Gastroesophageal sphincter (tissue), 4 donors: ENCODE measurements at regions not wholly inside any gene's neighbourhood (a gene's known extent, or its start where the extent isn't known, plus 50 kb on each side); places are given as distances from the start of the nearest gene placed in this dataset.

Experiments used
- ATAC-seq: fragments of 150-250 bp; one replicate; pipeline ENCODE4 v1.9.1; 2016; ENCODE audit warnings: mild to moderate bottlenecking, moderate library complexity
- H3K27ac ChIP-seq, 4 donors: fragments of 200-600 bp; sonication (generic) in 3 of 4; 1 replicate in 3 of 4; 2 replicates in 1 of 4; pipeline ENCODE4 v1.5.1; 2016 to 2019
- H3K27me3 ChIP-seq: fragments of 200-600 bp; sonication (generic); one replicate; pipeline ENCODE4 v1.5.1; 2019
- H3K36me3 ChIP-seq, 2 donors: fragments of 200-600 bp; sonication (generic); one replicate each; pipeline ENCODE4 v1.5.1; 2019; ENCODE audit warnings: control low read depth in 1 of 2
- H3K4me1 ChIP-seq, 3 donors: fragments of 200-600 bp; sonication (generic); 1 replicate in 2 of 3; 2 replicates in 1 of 3; pipeline ENCODE4 v1.5.1; 2016 to 2019; ENCODE audit warnings: control low read depth in 2 of 3
- H3K4me3 ChIP-seq, 2 donors: fragments of 200-600 bp; sonication (generic); one replicate each; pipeline ENCODE4 v1.5.1; 2019; ENCODE audit warnings: mild to moderate bottlenecking in 1 of 2, moderate library complexity in 1 of 2
- H3K9me3 ChIP-seq, 3 donors: fragments of 200-600 bp; sonication (generic); one replicate each; pipeline ENCODE4 v1.5.1; 2017 to 2019; ENCODE audit warnings: control low read depth in 2 of 3
- EP300 ChIP-seq: sonication (generic); formaldehyde crosslinking; IDR thresholded peaks from one replicate; pipeline ENCODE4 v1.6.1; 2017; ENCODE audit warnings: antibody characterized with exemption, mild to moderate bottlenecking
- POLR2A ChIP-seq, 2 donors: fragments of 450-650 bp; IDR thresholded peaks; one replicate each; pipeline ENCODE4 v1.6.1; 2017; ENCODE audit warnings: antibody characterized with exemption in 2 of 2, mild to moderate bottlenecking in 2 of 2, moderate library complexity in 1 of 2
- POLR2AphosphoS5 ChIP-seq: sonication (generic); formaldehyde crosslinking; IDR thresholded peaks from one replicate; pipeline ENCODE4 v1.6.1; 2017; ENCODE audit warnings: antibody characterized with exemption
- WGBS, 2 donors: methylation state at CpG; one replicate each; pipeline ENCODE4 v1.1.5; 2018; ENCODE audit warnings: low coverage in 1 of 2; 5-methylcytosine and 5-hydroxymethylcytosine counted together
- TF ChIP-seq, protein P1 (sequence below), 4 experiments: fragments of 200-600 bp in 2 of 4; fragments of 450-650 bp in 2 of 4; sonication (generic) in 1 of 4; IDR thresholded peaks; one replicate each; pipeline ENCODE4 v1.5.1; 2017 to 2019; ENCODE audit warnings: antibody characterized with exemption in 4 of 4, mild to moderate bottlenecking in 2 of 4, moderate library complexity in 2 of 4

DNA sequence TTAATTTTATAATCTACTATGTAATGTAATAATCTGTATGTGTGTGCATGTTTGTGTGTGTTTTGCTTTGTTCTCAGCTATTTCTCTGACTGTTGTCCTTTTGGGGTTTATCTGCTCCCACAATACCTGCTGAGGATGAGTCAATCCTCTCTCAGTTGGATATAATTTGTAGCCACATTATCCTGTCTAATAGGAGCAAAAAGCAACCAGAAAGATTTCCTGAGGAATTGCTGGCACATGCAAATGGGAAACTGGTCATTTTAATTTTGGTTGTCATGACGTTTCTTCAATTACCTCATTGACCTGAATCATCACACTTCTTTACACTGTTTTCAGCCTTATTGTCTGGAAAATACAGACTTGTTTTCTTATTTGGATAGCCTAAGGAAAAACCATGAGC lies 488.4 kb downstream of the KLF5 start:
- no peaks in the 10 kb centered on the region for H3K36me3 ChIP-seq
- no peak overlapping the region for H3K27ac ChIP-seq
- no peak overlapping the region for H3K4me3 ChIP-seq
- no peaks in the 10 kb centered on the region for H3K9me3 ChIP-seq
- WGBS, 2 donors: 42 to 78% methylated on average over 1 of the region's 1 CpG
- ATAC-seq: no peak
- H3K27me3 ChIP-seq: no peaks in the 10 kb centered on the region
- no peaks in the 10 kb centered on the region for H3K4me1 ChIP-seq
- TF ChIP-seq, protein P1, sequence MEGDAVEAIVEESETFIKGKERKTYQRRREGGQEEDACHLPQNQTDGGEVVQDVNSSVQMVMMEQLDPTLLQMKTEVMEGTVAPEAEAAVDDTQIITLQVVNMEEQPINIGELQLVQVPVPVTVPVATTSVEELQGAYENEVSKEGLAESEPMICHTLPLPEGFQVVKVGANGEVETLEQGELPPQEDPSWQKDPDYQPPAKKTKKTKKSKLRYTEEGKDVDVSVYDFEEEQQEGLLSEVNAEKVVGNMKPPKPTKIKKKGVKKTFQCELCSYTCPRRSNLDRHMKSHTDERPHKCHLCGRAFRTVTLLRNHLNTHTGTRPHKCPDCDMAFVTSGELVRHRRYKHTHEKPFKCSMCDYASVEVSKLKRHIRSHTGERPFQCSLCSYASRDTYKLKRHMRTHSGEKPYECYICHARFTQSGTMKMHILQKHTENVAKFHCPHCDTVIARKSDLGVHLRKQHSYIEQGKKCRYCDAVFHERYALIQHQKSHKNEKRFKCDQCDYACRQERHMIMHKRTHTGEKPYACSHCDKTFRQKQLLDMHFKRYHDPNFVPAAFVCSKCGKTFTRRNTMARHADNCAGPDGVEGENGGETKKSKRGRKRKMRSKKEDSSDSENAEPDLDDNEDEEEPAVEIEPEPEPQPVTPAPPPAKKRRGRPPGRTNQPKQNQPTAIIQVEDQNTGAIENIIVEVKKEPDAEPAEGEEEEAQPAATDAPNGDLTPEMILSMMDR (IDR thresholded peaks at IDR 0.05): no peak
- TF ChIP-seq EP300: no peak
- no peak for TF ChIP-seq POLR2A (IDR thresholded peaks at IDR 0.05)
- no peak for TF ChIP-seq POLR2AphosphoS5

DNA sequence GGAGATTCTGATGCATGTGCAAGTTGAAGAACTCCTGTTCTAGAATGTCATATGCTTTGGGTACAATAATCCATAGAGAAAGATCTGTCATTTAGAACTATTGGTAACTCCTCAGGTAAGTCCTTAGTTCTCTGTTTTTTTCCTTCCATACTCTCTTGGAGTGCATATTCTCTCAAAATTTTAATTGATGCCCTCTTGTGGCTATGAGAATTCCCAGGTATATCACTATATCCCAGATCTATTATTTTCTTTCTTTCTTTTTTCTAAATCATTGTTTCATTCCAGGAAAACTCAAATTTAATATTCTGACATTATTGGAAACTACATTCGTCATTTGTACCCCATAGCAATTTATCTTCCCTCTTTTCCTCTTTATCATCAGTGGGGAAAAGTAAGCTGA lies 485.4 kb downstream of the KLF5 start:
- no peak overlapping the region for H3K4me3 ChIP-seq
- no peak for TF ChIP-seq POLR2A (IDR thresholded peaks at IDR 0.05)
- no peak for TF ChIP-seq POLR2AphosphoS5
- TF ChIP-seq EP300: no peak
- TF ChIP-seq, protein P1 (IDR thresholded peaks at IDR 0.05): no peak
- WGBS, 2 donors: 81 to 100% methylated on average over 1 of the region's 1 CpG

DNA sequence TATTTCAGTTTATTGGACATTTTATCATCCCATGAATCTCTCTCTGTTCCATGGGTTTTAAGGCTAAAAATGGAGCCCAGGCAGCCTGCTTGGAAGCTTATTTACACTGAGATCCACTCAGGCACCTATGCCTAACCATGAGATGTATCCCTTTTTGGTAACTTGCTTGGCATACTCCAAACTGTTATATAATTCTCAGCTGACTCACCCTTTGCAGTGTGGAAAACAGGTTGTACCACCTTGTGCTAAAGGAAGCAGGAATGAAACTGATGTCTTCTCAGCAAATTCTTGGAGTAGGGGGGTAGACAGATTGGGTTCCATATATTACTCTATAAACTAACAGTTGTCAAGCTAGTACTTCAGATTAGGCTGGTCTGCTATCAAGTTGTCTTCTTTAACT lies 483.6 kb downstream of the KLF5 start:
- TF ChIP-seq, protein P1 (IDR thresholded peaks at IDR 0.05): no peak
- TF ChIP-seq POLR2A (IDR thresholded peaks at IDR 0.05) (no peak), EP300 (no peak), POLR2AphosphoS5 (no peak)
- ATAC-seq: no peak
- H3K9me3 ChIP-seq: no peaks in the 10 kb centered on the region

More for the DNA sequence above, 485.4 kb downstream of the KLF5 start:
- ATAC-seq: no peak
- Histone ChIP-seq H3K36me3 (no peaks in the 10 kb centered on the region), H3K4me1 (no peaks in the 10 kb centered on the region), H3K27me3 (no peaks in the 10 kb centered on the region), H3K9me3 (no peaks in the 10 kb centered on the region), H3K27ac (no peak overlapping the region)

DNA sequence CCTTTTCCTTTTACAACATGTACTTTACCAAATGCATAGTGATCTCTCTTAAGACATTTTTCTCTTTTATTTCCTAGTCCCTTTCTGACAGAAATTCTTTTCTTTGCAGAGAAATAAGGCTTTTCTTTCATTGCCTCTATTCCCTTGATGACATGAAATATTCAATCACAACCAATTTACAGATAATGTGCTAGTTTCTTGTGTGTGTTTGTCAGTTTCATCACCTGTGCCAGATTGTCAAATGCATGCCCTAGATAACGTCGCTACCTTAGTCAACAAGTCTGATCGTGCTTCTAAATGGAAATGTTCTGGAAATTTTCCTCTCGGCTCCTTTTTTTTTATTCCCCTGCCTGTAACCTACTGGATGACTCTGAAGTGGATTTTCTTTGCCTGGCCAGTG lies 478.1 kb downstream of the KLF5 start:
- TF ChIP-seq EP300 (no peak), POLR2AphosphoS5 (no peak), POLR2A (IDR thresholded peaks at IDR 0.05) (no peak)
- TF ChIP-seq, protein P1 (IDR thresholded peaks at IDR 0.05): no peak
- Histone ChIP-seq H3K27me3 (no peaks in the 10 kb centered on the region), H3K27ac (no peak overlapping the region), H3K4me1 (no peaks in the 10 kb centered on the region), H3K9me3 (no peaks in the 10 kb centered on the region), H3K36me3 (no peaks in the 10 kb centered on the region), H3K4me3 (no peak overlapping the region)
- WGBS, 2 donors: 53% methylated on average over 4 of the region's 4 CpGs; no CpG with 5 or more reads in 1 of the 2 donors
- ATAC-seq: no peak

More for the DNA sequence above, 483.6 kb downstream of the KLF5 start:
- Histone ChIP-seq H3K4me3 (no peak overlapping the region), H3K4me1 (no peaks in the 10 kb centered on the region), H3K27ac (no peak overlapping the region), H3K36me3 (no peaks in the 10 kb centered on the region), H3K27me3 (no peaks in the 10 kb centered on the region)

DNA sequence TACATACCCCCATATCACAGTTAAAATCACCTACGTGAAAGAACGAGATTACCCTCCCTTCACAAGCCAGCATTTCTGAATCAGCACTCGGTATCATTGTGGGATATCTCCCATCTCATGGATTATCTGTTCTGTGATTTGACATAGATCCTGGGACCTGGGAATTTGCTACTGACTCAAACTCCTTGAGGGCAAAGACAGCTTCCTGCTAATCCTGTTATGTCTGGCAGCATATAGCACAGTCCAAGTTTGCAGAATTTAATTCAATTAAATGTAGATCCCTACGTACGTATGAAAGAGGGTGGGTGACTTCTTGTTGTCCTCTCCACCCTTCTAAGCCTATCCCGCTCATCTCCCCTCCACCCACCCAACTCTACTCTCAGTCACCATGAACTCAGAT lies 476.5 kb downstream of the KLF5 start:
- H3K27me3 ChIP-seq: no peaks in the 10 kb centered on the region
- no peak for ATAC-seq
- H3K36me3 ChIP-seq: no peaks in the 10 kb centered on the region
- WGBS, 2 donors: 89 to 93% methylated on average over 5 to 6 of the region's 6 CpGs
- H3K27ac ChIP-seq: no peak overlapping the region
- H3K4me3 ChIP-seq: no peak overlapping the region
- no peak for TF ChIP-seq EP300
- TF ChIP-seq, protein P1 (IDR thresholded peaks at IDR 0.05): no peak
- no peak for TF ChIP-seq POLR2A (IDR thresholded peaks at IDR 0.05)
- no peak for TF ChIP-seq POLR2AphosphoS5
- H3K9me3 ChIP-seq: no peaks in the 10 kb centered on the region
- no peaks in the 10 kb centered on the region for H3K4me1 ChIP-seq
